Neural cell (in vitro differentiated cells): ENCODE measurements at regions not wholly inside any gene's neighbourhood (a gene's known extent, or its start where the extent isn't known, plus 50 kb on each side); places are given as distances from the start of the nearest gene placed in this dataset.

Experiments
- H2AFZ ChIP-seq: fragments of 200-600, 300-800 bp; sonication (generic), shearing (Covaris generic); 2 replicates; pipeline ENCODE4 v1.6.0; 2014; ENCODE audit warnings: low read depth, mild to moderate bottlenecking, antibody characterized with exemption, low read length, moderate library complexity
- H3F3A ChIP-seq: fragments of 200-600 bp; shearing (Covaris generic); 2 replicates; pipeline ENCODE4 v1.6.1; 2016; ENCODE audit warnings: mild to moderate bottlenecking, moderate library complexity, mixed read lengths, antibody characterized with exemption, low read length; ENCODE audit not compliant: insufficient read depth, poor library complexity, severe bottlenecking
- H3K27ac ChIP-seq: fragments of 200-600, 300-800 bp; sonication (generic), shearing (Covaris generic); 2 replicates; pipeline ENCODE4 v1.5.1; 2014; ENCODE audit warnings: mild to moderate bottlenecking, low read length, moderate library complexity
- H3K27me3 ChIP-seq: fragments of 300-800, 200-600 bp; sonication (generic), shearing (Covaris generic); 2 replicates; pipeline ENCODE4 v1.6.0; 2014; ENCODE audit warnings: mild to moderate bottlenecking, low read depth, low read length, moderate library complexity; ENCODE audit not compliant: insufficient read depth
- H3K36me3 ChIP-seq: fragments of 300-800, 200-600 bp; sonication (generic), shearing (Covaris generic); 2 replicates; pipeline ENCODE4 v1.5.1; 2014; ENCODE audit warnings: mild to moderate bottlenecking, antibody characterized with exemption, low read length, moderate library complexity; ENCODE audit not compliant: insufficient read depth
- H3K4me2 ChIP-seq: fragments of 300-800, 200-600 bp; sonication (generic), shearing (Covaris generic); 2 replicates; pipeline ENCODE4 v1.6.0; 2014; ENCODE audit warnings: mild to moderate bottlenecking, low read length
- H3K4me3 ChIP-seq: fragments of 300-800, 200-600 bp; sonication (generic), shearing (Covaris generic); 2 replicates; pipeline ENCODE4 v1.5.1; 2014; ENCODE audit warnings: mild to moderate bottlenecking, low read length, moderate library complexity
- H3K79me2 ChIP-seq: fragments of 200-600 bp; shearing (Covaris generic); replicated peaks from 2 replicates; pipeline ENCODE4 v1.6.0; 2014; ENCODE audit warnings: mild to moderate bottlenecking, low read length, moderate library complexity; ENCODE audit not compliant: insufficient read depth
- H3K9ac ChIP-seq: fragments of 300-800, 200-600 bp; sonication (generic), shearing (Covaris generic); 2 replicates; pipeline ENCODE4 v1.6.1; 2016; ENCODE audit warnings: mild to moderate bottlenecking, low read length, mixed read lengths
- H3K9me2 ChIP-seq: fragments of 200-600 bp; shearing (Covaris generic); 2 replicates; pipeline ENCODE4 v1.6.1; 2016; ENCODE audit warnings: mild to moderate bottlenecking, low read length, mixed read lengths; ENCODE audit not compliant: insufficient read depth
- H3K9me3 ChIP-seq: fragments of 200-600, 300-800 bp; sonication (generic), shearing (Covaris generic); 2 replicates; pipeline ENCODE4 v1.6.1; 2016; ENCODE audit warnings: mild to moderate bottlenecking, mixed run types, low read length, moderate library complexity, mixed read lengths
- H4K20me1 ChIP-seq: fragments of 200-600 bp; shearing (Covaris generic); 2 replicates; pipeline ENCODE4 v1.6.1; 2016; ENCODE audit warnings: mild to moderate bottlenecking, mixed run types; ENCODE audit not compliant: insufficient read depth
- EP300 ChIP-seq: fragments of 450-650 bp; conservative IDR thresholded peaks from 2 replicates; pipeline ENCODE4 v1.6.1; 2014; ENCODE audit warnings: antibody characterized with exemption, mild to moderate bottlenecking, moderate library complexity; ENCODE audit not compliant: poor library complexity, severe bottlenecking
- EZH2 ChIP-seq: fragments of 200-600, 300-800 bp; shearing (Covaris generic), sonication (generic); IDR thresholded peaks from 2 replicates; pipeline ENCODE4 v1.6.1; 2014; ENCODE audit warnings: antibody characterized with exemption, low read length, borderline replicate concordance, mild to moderate bottlenecking; ENCODE audit not compliant: insufficient read depth, poor library complexity, severe bottlenecking
- MXI1 ChIP-seq: fragments of 450-650 bp; conservative IDR thresholded peaks from 2 replicates; pipeline ENCODE4 v1.6.1; 2014; ENCODE audit warnings: antibody characterized with exemption, mild to moderate bottlenecking; ENCODE audit not compliant: poor library complexity, severe bottlenecking
- POLR2AphosphoS5 ChIP-seq: IDR thresholded peaks from 2 replicates; pipeline ENCODE4 v1.6.1; 2012
- RAD21 ChIP-seq: fragments of 450-650 bp; conservative IDR thresholded peaks from 2 replicates; pipeline ENCODE4 v1.6.1; 2014; ENCODE audit warnings: antibody characterized with exemption, mild to moderate bottlenecking, moderate library complexity
- SMC3 ChIP-seq: fragments of 450-650 bp; conservative IDR thresholded peaks from 2 replicates; pipeline ENCODE4 v1.6.1; 2014; ENCODE audit warnings: antibody characterized with exemption, mild to moderate bottlenecking, moderate library complexity; ENCODE audit not compliant: poor library complexity
- TAF1 ChIP-seq: IDR thresholded peaks from 2 replicates; pipeline ENCODE4 v1.6.1; 2012; ENCODE audit warnings: low read depth
- TF ChIP-seq, protein P1 (sequence below): fragments of 450-650 bp; IDR thresholded peaks from 2 replicates; pipeline ENCODE4 v1.5.1; 2014; ENCODE audit warnings: antibody characterized with exemption, mild to moderate bottlenecking, moderate library complexity; ENCODE audit not compliant: poor library complexity, severe bottlenecking
- TF ChIP-seq, protein P2 (sequence below): IDR thresholded peaks from 2 replicates; pipeline ENCODE4 v1.6.1; 2012; ENCODE audit warnings: borderline replicate concordance

DNA sequence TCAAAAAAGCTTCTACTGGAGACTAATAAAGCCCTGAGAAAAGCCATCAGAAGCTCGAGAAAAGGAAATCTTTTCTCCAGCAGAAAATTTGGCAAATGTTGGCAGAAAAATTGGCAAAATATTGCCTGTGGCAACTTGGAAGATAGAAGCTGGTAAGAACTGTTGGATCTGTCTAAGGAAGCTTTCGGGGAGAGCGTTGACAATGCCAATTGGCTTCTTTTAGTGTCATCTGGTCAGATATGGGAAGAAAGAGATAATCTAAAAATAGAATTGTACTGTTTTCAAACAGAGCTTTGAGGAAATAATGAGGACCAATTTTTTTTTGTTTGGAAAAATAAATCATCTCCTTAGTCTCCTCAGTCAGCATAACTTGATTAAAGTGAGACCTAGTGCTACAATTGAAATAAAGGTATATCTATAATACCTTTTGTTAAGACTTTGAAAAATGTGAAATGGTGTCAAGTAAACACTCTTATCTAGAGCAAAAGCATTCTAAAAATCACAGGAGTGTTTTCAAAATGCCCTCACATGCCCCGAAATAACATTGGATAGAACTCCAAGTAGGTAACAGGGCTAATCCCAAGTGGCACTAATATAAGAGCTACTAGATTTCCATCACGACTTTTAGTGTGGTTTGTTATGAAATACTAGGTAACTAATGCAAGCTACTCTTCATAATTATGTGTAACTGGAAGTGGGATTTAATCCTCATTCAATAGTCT is 882.2 kb upstream of the B3GALT2 start:
- Histone ChIP-seq H3K9me3 (no peaks in the 10 kb centered on the region), H2AFZ (no peak overlapping the region), H3F3A (no peaks in the 10 kb centered on the region), H3K79me2 (no peaks in the 10 kb centered on the region), H3K9ac (no peak overlapping the region), H3K36me3 (no peaks in the 10 kb centered on the region), H3K4me3 (no peak overlapping the region), H3K4me2 (no peak overlapping the region), H3K27me3 (no peaks in the 10 kb centered on the region), H3K9me2 (no peaks in the 10 kb centered on the region), H3K27ac (no peak overlapping the region), H4K20me1 (no peaks in the 10 kb centered on the region)
- TF ChIP-seq MXI1 (no peak), EP300 (no peak), EZH2 (no peak), TAF1 (no peak), SMC3 (no peak), RAD21 (no peak), POLR2AphosphoS5 (no peak)
- TF ChIP-seq, protein P1, sequence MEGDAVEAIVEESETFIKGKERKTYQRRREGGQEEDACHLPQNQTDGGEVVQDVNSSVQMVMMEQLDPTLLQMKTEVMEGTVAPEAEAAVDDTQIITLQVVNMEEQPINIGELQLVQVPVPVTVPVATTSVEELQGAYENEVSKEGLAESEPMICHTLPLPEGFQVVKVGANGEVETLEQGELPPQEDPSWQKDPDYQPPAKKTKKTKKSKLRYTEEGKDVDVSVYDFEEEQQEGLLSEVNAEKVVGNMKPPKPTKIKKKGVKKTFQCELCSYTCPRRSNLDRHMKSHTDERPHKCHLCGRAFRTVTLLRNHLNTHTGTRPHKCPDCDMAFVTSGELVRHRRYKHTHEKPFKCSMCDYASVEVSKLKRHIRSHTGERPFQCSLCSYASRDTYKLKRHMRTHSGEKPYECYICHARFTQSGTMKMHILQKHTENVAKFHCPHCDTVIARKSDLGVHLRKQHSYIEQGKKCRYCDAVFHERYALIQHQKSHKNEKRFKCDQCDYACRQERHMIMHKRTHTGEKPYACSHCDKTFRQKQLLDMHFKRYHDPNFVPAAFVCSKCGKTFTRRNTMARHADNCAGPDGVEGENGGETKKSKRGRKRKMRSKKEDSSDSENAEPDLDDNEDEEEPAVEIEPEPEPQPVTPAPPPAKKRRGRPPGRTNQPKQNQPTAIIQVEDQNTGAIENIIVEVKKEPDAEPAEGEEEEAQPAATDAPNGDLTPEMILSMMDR: no peak
- TF ChIP-seq, protein P2, sequence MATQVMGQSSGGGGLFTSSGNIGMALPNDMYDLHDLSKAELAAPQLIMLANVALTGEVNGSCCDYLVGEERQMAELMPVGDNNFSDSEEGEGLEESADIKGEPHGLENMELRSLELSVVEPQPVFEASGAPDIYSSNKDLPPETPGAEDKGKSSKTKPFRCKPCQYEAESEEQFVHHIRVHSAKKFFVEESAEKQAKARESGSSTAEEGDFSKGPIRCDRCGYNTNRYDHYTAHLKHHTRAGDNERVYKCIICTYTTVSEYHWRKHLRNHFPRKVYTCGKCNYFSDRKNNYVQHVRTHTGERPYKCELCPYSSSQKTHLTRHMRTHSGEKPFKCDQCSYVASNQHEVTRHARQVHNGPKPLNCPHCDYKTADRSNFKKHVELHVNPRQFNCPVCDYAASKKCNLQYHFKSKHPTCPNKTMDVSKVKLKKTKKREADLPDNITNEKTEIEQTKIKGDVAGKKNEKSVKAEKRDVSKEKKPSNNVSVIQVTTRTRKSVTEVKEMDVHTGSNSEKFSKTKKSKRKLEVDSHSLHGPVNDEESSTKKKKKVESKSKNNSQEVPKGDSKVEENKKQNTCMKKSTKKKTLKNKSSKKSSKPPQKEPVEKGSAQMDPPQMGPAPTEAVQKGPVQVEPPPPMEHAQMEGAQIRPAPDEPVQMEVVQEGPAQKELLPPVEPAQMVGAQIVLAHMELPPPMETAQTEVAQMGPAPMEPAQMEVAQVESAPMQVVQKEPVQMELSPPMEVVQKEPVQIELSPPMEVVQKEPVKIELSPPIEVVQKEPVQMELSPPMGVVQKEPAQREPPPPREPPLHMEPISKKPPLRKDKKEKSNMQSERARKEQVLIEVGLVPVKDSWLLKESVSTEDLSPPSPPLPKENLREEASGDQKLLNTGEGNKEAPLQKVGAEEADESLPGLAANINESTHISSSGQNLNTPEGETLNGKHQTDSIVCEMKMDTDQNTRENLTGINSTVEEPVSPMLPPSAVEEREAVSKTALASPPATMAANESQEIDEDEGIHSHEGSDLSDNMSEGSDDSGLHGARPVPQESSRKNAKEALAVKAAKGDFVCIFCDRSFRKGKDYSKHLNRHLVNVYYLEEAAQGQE: no peak

DNA sequence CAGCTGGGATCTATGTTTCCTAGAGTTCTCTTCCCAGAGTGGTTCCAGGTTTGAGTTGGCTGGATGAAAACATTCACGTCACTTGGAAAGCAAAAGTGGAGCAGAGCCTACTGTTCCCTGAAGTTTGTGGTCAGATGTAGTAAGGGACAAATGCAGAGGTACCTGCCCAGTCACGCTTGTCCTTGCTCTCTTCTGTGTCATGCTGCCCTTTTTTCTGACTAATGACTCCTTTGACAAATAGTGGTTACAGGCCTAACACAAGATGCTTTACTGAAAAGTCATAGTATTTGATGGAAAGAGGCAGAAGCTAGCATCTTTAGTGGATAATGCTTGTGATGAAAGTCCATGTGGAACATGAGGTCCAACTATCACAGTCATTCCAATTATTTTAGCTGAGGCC is 881.4 kb upstream of the B3GALT2 start:
- Histone ChIP-seq H3K27me3 (no peaks in the 10 kb centered on the region), H3K9ac (no peak overlapping the region), H3K4me2 (no peak overlapping the region), H3K9me2 (no peaks in the 10 kb centered on the region), H3F3A (no peaks in the 10 kb centered on the region), H4K20me1 (no peaks in the 10 kb centered on the region), H3K79me2 (no peaks in the 10 kb centered on the region), H3K9me3 (no peaks in the 10 kb centered on the region), H2AFZ (no peak overlapping the region), H3K4me3 (no peak overlapping the region), H3K27ac (no peak overlapping the region), H3K36me3 (no peaks in the 10 kb centered on the region)
- no peak for TF ChIP-seq TAF1
